Mesenchymal stem cell (in vitro differentiated cells and primary cell): ENCODE measurements at regions not wholly inside any gene's neighbourhood (a gene's known extent, or its start where the extent isn't known, plus 50 kb on each side); places are given as distances from the start of the nearest gene placed in this dataset.
"Not testable (repeated sequence)": the region's sequence is repeated elsewhere in the genome, so short reads cannot be mapped to it uniquely, and the experiment has no call there.

Experiments
- DNase-seq: peaks from one replicate; pipeline ENCODE4 v3.0.0-alpha.2; 2013
- H2AFZ ChIP-seq: one replicate; pipeline ENCODE4 v1.6.1; 2013; ENCODE audit warnings: low read depth, mild to moderate bottlenecking, control low read depth, inconsistent platforms, low read length, moderate library complexity
- H2AK5ac ChIP-seq: 2 replicates; pipeline ENCODE4 v1.6.1; 2013; ENCODE audit warnings: low read length, moderate library complexity, mild to moderate bottlenecking, inconsistent platforms; ENCODE audit not compliant: severe bottlenecking
- H2BK120ac ChIP-seq: one replicate; pipeline ENCODE4 v1.6.1; 2013; ENCODE audit warnings: low read depth, mild to moderate bottlenecking, inconsistent platforms, low read length, moderate library complexity
- H2BK12ac ChIP-seq, 2 experiments: one replicate each; pipeline ENCODE4 v1.6.1; 2013; ENCODE audit warnings: inconsistent platforms in 2 of 2, low read length in 2 of 2, mild to moderate bottlenecking in 2 of 2, moderate library complexity in 2 of 2, control low read depth in 1 of 2
- H2BK15ac ChIP-seq: one replicate; pipeline ENCODE4 v1.6.1; 2013; ENCODE audit warnings: mild to moderate bottlenecking, low read depth, inconsistent platforms; ENCODE audit not compliant: poor library complexity, severe bottlenecking
- H2BK5ac ChIP-seq: 2 replicates; pipeline ENCODE4 v1.6.1; 2013; ENCODE audit warnings: low read depth, mild to moderate bottlenecking, low read length, control low read depth, inconsistent platforms; ENCODE audit not compliant: poor library complexity, severe bottlenecking
- H3K14ac ChIP-seq, 2 experiments: one replicate each; pipeline ENCODE4 v1.6.1; 2013; ENCODE audit warnings: inconsistent platforms in 2 of 2, low read length in 2 of 2, control low read depth in 1 of 2, mild to moderate bottlenecking in 1 of 2, moderate library complexity in 1 of 2
- H3K18ac ChIP-seq, 2 experiments: one replicate each; pipeline ENCODE4 v1.6.1; 2013; ENCODE audit warnings: inconsistent platforms in 2 of 2, low read length in 2 of 2, control low read depth in 1 of 2, low read depth in 1 of 2, mild to moderate bottlenecking in 1 of 2
- H3K23ac ChIP-seq, 2 experiments: one replicate each; pipeline ENCODE4 v1.6.1; 2013; ENCODE audit warnings: inconsistent platforms in 2 of 2, low read length in 2 of 2, mild to moderate bottlenecking in 2 of 2, moderate library complexity in 2 of 2, control low read depth in 1 of 2
- H3K27ac ChIP-seq: 2 replicates; pipeline ENCODE4 v1.5.1; 2013; ENCODE audit warnings: mild to moderate bottlenecking, moderate library complexity, low read length, control low read depth, inconsistent platforms; ENCODE audit not compliant: poor library complexity, severe bottlenecking
- H3K27me3 ChIP-seq, 2 experiments: 2 replicates each; pipeline versions ENCODE4 v1.6.1 to v1.7.0; 2013; ENCODE audit warnings: low read length in 2 of 2, mild to moderate bottlenecking in 2 of 2, moderate library complexity in 2 of 2, control low read depth in 1 of 2, inconsistent platforms in 1 of 2; ENCODE audit not compliant: control insufficient read depth in 1 of 2, insufficient read depth in 1 of 2
- H3K36me3 ChIP-seq, 2 experiments: 2 replicates each; pipeline versions ENCODE4 v1.6.1 to v1.7.0; 2013; ENCODE audit warnings: low read length in 2 of 2, control low read depth in 1 of 2, inconsistent platforms in 1 of 2, low read depth in 1 of 2, mild to moderate bottlenecking in 1 of 2; ENCODE audit not compliant: insufficient read depth in 2 of 2, control insufficient read depth in 1 of 2
- H3K4ac ChIP-seq, 2 experiments: one replicate each; pipeline ENCODE4 v1.6.1; 2013; ENCODE audit warnings: inconsistent platforms in 2 of 2, low read length in 2 of 2, mild to moderate bottlenecking in 2 of 2, moderate library complexity in 2 of 2, control low read depth in 1 of 2, low read depth in 1 of 2
- H3K4me1 ChIP-seq: 2 replicates; pipeline ENCODE4 v1.6.1; 2013; ENCODE audit warnings: low read depth, low read length, control low read depth; ENCODE audit not compliant: control insufficient read depth, insufficient read depth
- H3K4me2 ChIP-seq: 2 replicates; pipeline ENCODE4 v1.6.1; 2013; ENCODE audit warnings: low read length, mild to moderate bottlenecking, inconsistent platforms; ENCODE audit not compliant: poor library complexity, severe bottlenecking
- H3K4me3 ChIP-seq, 2 experiments: 2 replicates each; pipeline versions ENCODE4 v1.5.1 to v1.7.0; 2013; ENCODE audit warnings: low read length in 2 of 2, mild to moderate bottlenecking in 2 of 2, control low read depth in 1 of 2, low read depth in 1 of 2; ENCODE audit not compliant: insufficient read depth in 1 of 2
- H3K79me1 ChIP-seq: replicated peaks from 2 replicates; pipeline ENCODE4 v1.6.1; 2013; ENCODE audit warnings: mild to moderate bottlenecking, control low read depth, low read length, inconsistent platforms; ENCODE audit not compliant: poor library complexity, severe bottlenecking
- H3K9ac ChIP-seq: 2 replicates; pipeline ENCODE4 v1.7.0; 2013; ENCODE audit warnings: mild to moderate bottlenecking, low read length, moderate library complexity
- H3K9me3 ChIP-seq: 2 replicates; pipeline ENCODE4 v1.7.0; 2013; ENCODE audit warnings: mild to moderate bottlenecking, low read length; ENCODE audit not compliant: control insufficient read depth
- H4K8ac ChIP-seq: one replicate; pipeline ENCODE4 v1.6.1; 2013; ENCODE audit warnings: inconsistent platforms, mild to moderate bottlenecking, low read length, moderate library complexity
- H4K91ac ChIP-seq: one replicate; pipeline ENCODE4 v1.6.1; 2013; ENCODE audit warnings: mild to moderate bottlenecking, low read length, inconsistent platforms
- WGBS: methylation state at CpG from one replicate; pipeline ENCODE4 v1.1.7; 2013; ENCODE audit warnings: mixed read lengths; 5-methylcytosine and 5-hydroxymethylcytosine counted together

DNA sequence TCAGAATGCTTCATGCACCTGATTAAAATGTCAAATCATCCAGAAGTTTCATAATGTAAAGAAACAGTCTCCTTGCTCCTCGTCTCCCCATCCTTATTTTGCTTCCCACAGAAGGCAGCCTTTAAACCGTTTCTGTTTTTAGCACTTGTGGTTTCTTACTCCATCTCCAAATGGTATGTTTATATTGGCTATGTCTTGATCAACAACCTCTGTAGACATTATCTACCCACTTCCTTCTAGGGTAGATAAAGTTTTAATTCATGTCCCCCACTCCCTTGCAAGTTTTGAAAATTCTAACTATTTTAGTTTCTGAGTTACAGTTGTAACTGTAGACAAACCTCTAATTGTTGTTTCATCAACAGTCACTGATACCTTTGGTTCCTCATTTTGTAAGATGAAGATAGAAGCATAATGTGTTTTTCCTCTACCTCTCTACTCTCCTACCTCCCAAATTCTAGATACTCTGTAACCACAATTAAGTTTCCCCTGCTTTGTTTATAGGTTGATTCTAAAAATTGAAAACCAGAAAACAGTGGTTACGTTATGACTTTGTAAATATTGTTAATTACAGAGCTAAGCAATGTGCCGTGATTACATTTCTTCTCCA lies 291.7 kb upstream of the GATB start:
- H2BK5ac ChIP-seq = no peak overlapping the region
- H3K4me2 ChIP-seq = no peak overlapping the region
- no peak overlapping the region for H3K23ac ChIP-seq
- H3K4ac ChIP-seq = no peak overlapping the region
- no peak overlapping the region for H2BK120ac ChIP-seq
- H3K4me1 ChIP-seq = no peaks in the 10 kb centered on the region
- no peak overlapping the region for H3K4me3 ChIP-seq
- H2AK5ac ChIP-seq = no peak overlapping the region
- peaks cover 2 to 6% of the 10 kb centered on the region in 2 experiments for H3K27me3 ChIP-seq
- H3K9ac ChIP-seq = no peak overlapping the region
- 57% methylated on average over 4 of the region's 4 CpGs for WGBS
- H2BK15ac ChIP-seq = no peak overlapping the region
- DNase-seq = peak; percentile 84
- H2AFZ ChIP-seq = no peak overlapping the region
- H3K27ac ChIP-seq = no peak overlapping the region
- H2BK12ac ChIP-seq = no peak overlapping the region
- H4K8ac ChIP-seq = no peak overlapping the region
- H3K18ac ChIP-seq = no peak overlapping the region
- H3K14ac ChIP-seq = no peak overlapping the region
- H4K91ac ChIP-seq = no peak overlapping the region
- no peaks in the 10 kb centered on the region for H3K79me1 ChIP-seq
- H3K36me3 ChIP-seq = no peaks in the 10 kb centered on the region
- peaks cover 15% of the 10 kb centered on the region for H3K9me3 ChIP-seq

DNA sequence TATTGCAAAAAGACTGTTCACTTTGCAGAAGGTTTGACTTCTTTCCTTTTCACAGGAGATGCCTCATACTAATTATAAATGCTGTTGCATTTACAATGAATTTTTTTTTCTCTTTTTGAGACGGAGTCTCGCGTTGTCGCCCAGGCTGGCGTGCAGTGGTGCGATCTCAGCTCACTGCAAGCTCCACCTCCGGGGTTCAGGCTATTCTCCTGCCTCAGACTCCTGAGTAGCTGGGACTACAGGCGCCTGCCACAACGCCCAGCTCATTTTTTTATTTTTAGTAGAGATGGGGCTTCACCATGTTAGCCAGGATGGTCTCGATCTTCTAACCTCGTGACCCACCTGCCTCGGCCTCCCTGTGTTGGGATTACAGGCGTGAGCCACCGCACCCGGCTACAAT lies 290.5 kb upstream of the GATB start:
- not testable (repeated sequence) for H3K23ac ChIP-seq, H3K4ac ChIP-seq, H3K79me1 ChIP-seq, H2AK5ac ChIP-seq, H2BK15ac ChIP-seq, H3K27ac ChIP-seq, H3K14ac ChIP-seq, H4K8ac ChIP-seq, H3K4me1 ChIP-seq, H3K36me3 ChIP-seq, H3K9ac ChIP-seq, H2BK5ac ChIP-seq, H2AFZ ChIP-seq, H2BK120ac ChIP-seq, H3K9me3 ChIP-seq, H3K4me3 ChIP-seq, H3K4me2 ChIP-seq, H4K91ac ChIP-seq, DNase-seq
- Histone ChIP-seq H3K18ac (peak overlapping the region; percentile 28 to 50), H3K27me3 (peaks cover 9 to 11% of the 10 kb centered on the region in 2 experiments), H2BK12ac (peak overlapping the region; percentile 45 to 51)
- 98% methylated on average over 13 of the region's 15 CpGs for WGBS

DNA sequence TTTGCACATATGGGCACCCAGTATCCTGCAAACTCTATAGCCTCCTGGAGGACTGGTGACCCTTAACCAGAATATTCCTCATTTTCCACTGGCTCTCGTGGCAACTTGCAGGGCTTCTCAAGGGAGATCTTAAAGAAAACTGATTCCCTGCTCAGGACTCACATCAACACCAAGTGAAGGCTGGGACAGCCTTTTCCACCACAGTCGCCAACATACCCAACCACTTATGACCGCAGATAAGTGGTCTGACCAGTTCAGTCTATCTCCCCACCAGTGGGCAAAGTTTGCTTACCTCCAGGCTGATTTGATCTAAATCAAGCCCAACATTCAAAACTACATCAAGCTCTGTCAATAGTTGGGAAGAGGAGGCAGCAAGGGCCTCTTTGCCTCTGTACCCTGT lies 289.3 kb upstream of the GATB start:
- H3K4me1 ChIP-seq = peaks cover 10% of the 10 kb centered on the region
- H3K23ac ChIP-seq = no peak overlapping the region
- H3K4ac ChIP-seq = no peak overlapping the region
- no peak overlapping the region for H3K4me3 ChIP-seq
- H3K14ac ChIP-seq = no peak overlapping the region
- no peaks in the 10 kb centered on the region for H3K9me3 ChIP-seq
- DNase-seq = no peak
- no peak overlapping the region for H2AFZ ChIP-seq
- H4K91ac ChIP-seq = no peak overlapping the region
- H2BK12ac ChIP-seq = no peak overlapping the region
- no peak overlapping the region for H4K8ac ChIP-seq
- no peak overlapping the region for H3K4me2 ChIP-seq
- H3K9ac ChIP-seq = no peak overlapping the region
- no peaks in the 10 kb centered on the region for H3K36me3 ChIP-seq
- WGBS = 89% methylated on average over 3 of the region's 3 CpGs
- H2BK120ac ChIP-seq = no peak overlapping the region
- H3K27me3 ChIP-seq = peaks cover 12 to 23% of the 10 kb centered on the region in 2 experiments
- H3K27ac ChIP-seq = no peak overlapping the region
- no peaks in the 10 kb centered on the region for H3K79me1 ChIP-seq
- H3K18ac ChIP-seq = no peak overlapping the region
- no peak overlapping the region for H2BK5ac ChIP-seq
- no peak overlapping the region for H2AK5ac ChIP-seq
- no peak overlapping the region for H2BK15ac ChIP-seq

DNA sequence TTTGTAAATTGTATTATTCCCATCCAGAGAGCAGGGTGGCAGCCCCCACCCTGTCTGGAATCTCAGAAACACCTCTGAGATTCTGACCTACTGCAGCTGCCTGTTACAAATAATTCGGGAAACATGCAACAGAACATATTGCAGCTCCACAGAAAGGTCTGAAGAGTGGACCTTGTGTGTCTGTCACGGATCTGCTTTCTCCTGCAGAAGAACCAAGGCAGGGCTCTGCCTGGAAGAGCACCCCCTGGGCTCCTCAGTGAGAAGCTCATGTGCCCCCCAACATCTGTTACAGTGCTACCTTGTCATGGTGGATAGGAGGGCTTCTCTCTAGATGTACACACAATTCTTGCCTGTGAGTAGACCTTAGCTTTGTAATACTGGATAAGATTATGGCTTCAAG lies 286.6 kb upstream of the GATB start:
- Histone ChIP-seq H3K4me2 (no peak overlapping the region), H3K18ac (no peak overlapping the region), H2AFZ (no peak overlapping the region), H4K91ac (no peak overlapping the region), H3K23ac (no peak overlapping the region), H3K27me3 (peaks cover 12 to 35% of the 10 kb centered on the region in 2 experiments), H3K36me3 (no peaks in the 10 kb centered on the region), H3K9ac (no peak overlapping the region), H3K27ac (no peak overlapping the region), H3K4me1 (peaks cover 10% of the 10 kb centered on the region), H2BK12ac (peak overlapping the region; percentile 15 to 53), H2BK120ac (no peak overlapping the region), H3K4me3 (no peak overlapping the region), H3K79me1 (no peaks in the 10 kb centered on the region), H4K8ac (no peak overlapping the region), H3K9me3 (no peaks in the 10 kb centered on the region), H3K4ac (no peak overlapping the region), H2BK15ac (no peak overlapping the region), H3K14ac (no peak overlapping the region), H2AK5ac (no peak overlapping the region), H2BK5ac (no peak overlapping the region)
- no peak for DNase-seq
- WGBS = 94% methylated on average over 2 of the region's 2 CpGs
